ENCODE measurements at regions not wholly inside any gene's neighbourhood (a gene's known extent, or its start where the extent isn't known, plus 50 kb on each side); places are given as distances from the start of the nearest gene placed in this dataset.

DNA sequence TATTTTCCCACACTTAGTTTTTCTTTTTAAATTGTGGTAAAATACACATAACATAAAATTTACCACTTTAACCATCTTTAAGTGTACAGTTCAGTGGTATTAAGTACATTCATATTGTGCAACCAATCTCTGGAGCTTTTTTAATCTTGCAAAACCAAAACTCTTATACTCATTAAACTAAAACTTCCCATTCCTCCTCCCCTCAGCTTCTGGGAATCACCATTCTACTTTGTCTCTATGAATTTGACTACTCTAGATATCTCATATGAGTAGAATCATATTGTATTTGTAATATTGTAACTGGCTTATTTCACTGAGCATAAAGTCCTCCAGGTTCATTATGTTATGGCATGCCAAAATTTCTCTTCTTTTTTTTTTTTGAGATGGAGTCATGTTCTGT is 86.4 kb upstream of the JAZF1 start:
- Histone ChIP-seq H3K27ac (no peak overlapping the region), H3K4me3 (no peak overlapping the region), H3K27me3 (no peaks in the 10 kb centered on the region), H3K4me1 (peaks cover 0 to 15% (median 0%) of the 10 kb centered on the region in 4 donors), H3K36me3 (no peaks in the 10 kb centered on the region), H3K9me3 (no peaks in the 10 kb centered on the region)
- in situ Hi-C loops (cut with MboI; ENCODE audit: low pct_ligation_motif_present in 1 of 4, low pct_unique_long_range_greater_than_20kb in 1 of 4, low sequenced_read_pairs in 3 of 4) (no loop called here), intact Hi-C loops (cut with DNase I; ENCODE audit: low total_unique reads) (no loop called here)
- TF ChIP-seq EP300 (IDR thresholded peaks at IDR 0.05; ENCODE audit: low read depth) (no peak), POLR2AphosphoS5 (IDR thresholded peaks at IDR 0.05) (no peak), POLR2A (IDR thresholded peaks at IDR 0.05) (no peak)
- TF ChIP-seq, protein P1, sequence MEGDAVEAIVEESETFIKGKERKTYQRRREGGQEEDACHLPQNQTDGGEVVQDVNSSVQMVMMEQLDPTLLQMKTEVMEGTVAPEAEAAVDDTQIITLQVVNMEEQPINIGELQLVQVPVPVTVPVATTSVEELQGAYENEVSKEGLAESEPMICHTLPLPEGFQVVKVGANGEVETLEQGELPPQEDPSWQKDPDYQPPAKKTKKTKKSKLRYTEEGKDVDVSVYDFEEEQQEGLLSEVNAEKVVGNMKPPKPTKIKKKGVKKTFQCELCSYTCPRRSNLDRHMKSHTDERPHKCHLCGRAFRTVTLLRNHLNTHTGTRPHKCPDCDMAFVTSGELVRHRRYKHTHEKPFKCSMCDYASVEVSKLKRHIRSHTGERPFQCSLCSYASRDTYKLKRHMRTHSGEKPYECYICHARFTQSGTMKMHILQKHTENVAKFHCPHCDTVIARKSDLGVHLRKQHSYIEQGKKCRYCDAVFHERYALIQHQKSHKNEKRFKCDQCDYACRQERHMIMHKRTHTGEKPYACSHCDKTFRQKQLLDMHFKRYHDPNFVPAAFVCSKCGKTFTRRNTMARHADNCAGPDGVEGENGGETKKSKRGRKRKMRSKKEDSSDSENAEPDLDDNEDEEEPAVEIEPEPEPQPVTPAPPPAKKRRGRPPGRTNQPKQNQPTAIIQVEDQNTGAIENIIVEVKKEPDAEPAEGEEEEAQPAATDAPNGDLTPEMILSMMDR (IDR thresholded peaks at IDR 0.05): no peak
- DNase-seq: no peak

DNA sequence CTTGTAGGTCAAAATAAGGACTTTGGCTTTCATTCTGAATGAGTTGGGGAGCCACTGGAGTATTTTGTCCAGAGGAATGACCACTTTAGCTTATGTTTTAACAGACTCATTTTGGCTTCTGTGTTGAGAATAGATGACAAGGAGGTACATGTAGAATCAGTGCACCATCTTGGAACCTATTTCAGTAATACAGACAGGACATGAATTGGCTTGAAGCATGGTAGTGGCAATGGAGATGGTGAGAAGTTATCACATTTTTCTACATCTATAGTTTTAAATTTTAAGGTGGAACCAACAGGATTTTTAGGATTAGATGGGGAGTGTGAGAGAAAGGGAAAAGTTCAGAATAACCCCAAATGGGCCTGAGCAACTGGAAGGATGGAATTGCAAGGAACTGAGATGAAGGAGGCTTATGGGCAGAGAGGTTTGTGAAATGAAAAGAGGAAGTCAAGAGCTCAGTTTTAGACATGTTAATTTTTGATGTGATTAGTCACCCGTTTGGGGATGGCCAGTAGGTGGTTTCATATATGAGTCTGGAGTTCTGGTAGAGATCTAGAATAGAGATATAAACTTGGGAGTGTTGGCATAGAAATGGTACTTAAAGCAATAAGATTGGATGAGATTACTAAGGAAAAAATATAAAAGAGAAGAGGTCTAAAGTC is 89.2 kb upstream of the JAZF1 start:
- no peak for DNase-seq
- Histone ChIP-seq H3K27me3 (no peaks in the 10 kb centered on the region), H3K27ac (no peak overlapping the region), H3K9me3 (no peaks in the 10 kb centered on the region), H3K36me3 (no peaks in the 10 kb centered on the region), H3K4me1 (no peaks in the 10 kb centered on the region), H3K4me3 (no peak overlapping the region)
- intact Hi-C loops (cut with DNase I; ENCODE audit: low total_unique reads) (no loop called here), in situ Hi-C loops (cut with MboI; ENCODE audit: low pct_ligation_motif_present in 1 of 4, low pct_unique_long_range_greater_than_20kb in 1 of 4, low sequenced_read_pairs in 3 of 4) (no loop called here)
- WGBS, 2 donors (ENCODE audit: low coverage in 1 of 2): 57 to 60% methylated on average over 1 of the region's 1 CpG
- no peak for TF ChIP-seq EP300 (IDR thresholded peaks at IDR 0.05; ENCODE audit: low read depth)
- TF ChIP-seq POLR2AphosphoS5 (IDR thresholded peaks at IDR 0.05): no peak
- TF ChIP-seq, protein P1 (IDR thresholded peaks at IDR 0.05): no peak
- no peak for TF ChIP-seq POLR2A (IDR thresholded peaks at IDR 0.05)

DNA sequence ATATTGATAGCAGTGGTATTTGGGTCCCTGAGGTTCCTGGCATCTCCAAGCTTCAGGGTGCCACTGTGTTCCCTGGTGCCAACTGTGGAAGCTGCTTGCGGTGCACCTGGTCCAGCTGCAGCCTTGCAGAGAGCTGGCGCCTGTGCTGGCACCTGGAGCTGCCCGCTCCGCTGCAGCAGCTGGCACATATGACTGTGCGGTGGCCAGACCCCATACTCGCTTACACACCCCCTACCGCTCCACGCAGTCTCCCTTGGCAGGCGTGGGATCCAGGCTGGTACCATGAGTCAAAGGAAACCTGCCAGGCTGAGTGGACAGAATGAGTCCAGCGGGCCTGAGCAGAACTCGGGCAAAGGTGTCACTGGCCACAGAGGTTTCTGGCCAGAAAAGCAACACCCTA is 89.9 kb upstream of the JAZF1 start:
- intact Hi-C loops (cut with DNase I; ENCODE audit: low total_unique reads) (no loop called here), in situ Hi-C loops (cut with MboI; ENCODE audit: low pct_ligation_motif_present in 1 of 4, low pct_unique_long_range_greater_than_20kb in 1 of 4, low sequenced_read_pairs in 3 of 4) (no loop called here)
- no peaks in the 10 kb centered on the region for H3K36me3 ChIP-seq
- no peak for DNase-seq
- H3K4me3 ChIP-seq: no peak overlapping the region
- no peak overlapping the region for H3K27ac ChIP-seq
- 95% methylated on average over 11 of the region's 11 CpGs; no CpG with 5 or more reads in 1 of the 2 donors for WGBS, 2 donors (ENCODE audit: low coverage in 1 of 2)
- no peaks in the 10 kb centered on the region for H3K4me1 ChIP-seq
- H3K9me3 ChIP-seq: no peaks in the 10 kb centered on the region
- TF ChIP-seq, protein P1 (IDR thresholded peaks at IDR 0.05): no peak
- TF ChIP-seq EP300 (IDR thresholded peaks at IDR 0.05; ENCODE audit: low read depth): no peak
- no peak for TF ChIP-seq POLR2AphosphoS5 (IDR thresholded peaks at IDR 0.05)
- TF ChIP-seq POLR2A (IDR thresholded peaks at IDR 0.05): no peak
- H3K27me3 ChIP-seq: no peaks in the 10 kb centered on the region

DNA sequence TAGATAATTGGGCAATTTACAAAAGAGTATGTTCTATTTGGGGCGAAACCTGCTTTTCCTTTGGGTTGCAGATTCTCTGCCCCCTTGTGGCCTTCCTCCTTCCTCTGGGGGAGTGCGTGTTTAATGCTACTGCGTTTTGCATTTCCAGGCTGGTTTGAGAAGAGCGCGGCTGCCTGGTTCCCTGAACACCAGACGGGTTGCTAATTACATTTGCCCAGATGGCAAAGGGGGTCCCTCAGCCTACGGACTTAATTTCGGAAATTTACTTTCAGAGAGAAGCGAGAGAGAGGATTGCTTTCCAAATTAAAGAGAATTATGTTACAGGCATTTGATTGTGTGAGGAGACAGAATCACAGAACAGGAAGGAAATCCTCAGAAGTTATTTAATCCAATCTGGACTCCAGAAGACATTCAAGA is 91.9 kb upstream of the JAZF1 start:
- WGBS, 2 donors (ENCODE audit: low coverage in 1 of 2): 13 to 21% methylated on average over 4 to 9 of the region's 9 CpGs
- no peaks in the 10 kb centered on the region for H3K36me3 ChIP-seq
- peak; percentile 25 for DNase-seq
- peak overlapping the region in 1 of 4 donors; percentile 17 for H3K4me3 ChIP-seq
- intact Hi-C loops (cut with DNase I; ENCODE audit: low total_unique reads) (no loop called here), in situ Hi-C loops (cut with MboI; ENCODE audit: low pct_ligation_motif_present in 1 of 4, low pct_unique_long_range_greater_than_20kb in 1 of 4, low sequenced_read_pairs in 3 of 4) (no loop called here)
- H3K27ac ChIP-seq: no peak overlapping the region
- TF ChIP-seq, protein P1 (IDR thresholded peaks at IDR 0.05): peak; percentile 39 to 51 (median 45)
- TF ChIP-seq EP300 (IDR thresholded peaks at IDR 0.05; ENCODE audit: low read depth): no peak
- H3K4me1 ChIP-seq: no peaks in the 10 kb centered on the region
- H3K9me3 ChIP-seq: no peaks in the 10 kb centered on the region
- no peaks in the 10 kb centered on the region for H3K27me3 ChIP-seq

Data from transverse colon (tissue), 4 donors.